IPS-18a (cell line): ENCODE measurements at regions not wholly inside any gene's neighbourhood (a gene's known extent, or its start where the extent isn't known, plus 50 kb on each side); places are given as distances from the start of the nearest gene placed in this dataset.

Source experiments
- H3K27ac ChIP-seq: one replicate; pipeline ENCODE4 v1.5.1; 2013; ENCODE audit warnings: low read length
- H3K27me3 ChIP-seq: one replicate; pipeline ENCODE4 v1.6.1; 2013; ENCODE audit warnings: mild to moderate bottlenecking, low read length; ENCODE audit not compliant: control insufficient read depth, insufficient read depth
- H3K36me3 ChIP-seq: one replicate; pipeline ENCODE4 v1.6.1; 2013; ENCODE audit warnings: low read depth, low read length; ENCODE audit not compliant: control insufficient read depth
- H3K4me1 ChIP-seq: one replicate; pipeline ENCODE4 v1.6.1; 2013; ENCODE audit warnings: low read depth, low read length; ENCODE audit not compliant: control insufficient read depth
- H3K4me3 ChIP-seq: one replicate; pipeline ENCODE4 v1.5.1; 2013; ENCODE audit warnings: low read length
- H3K9ac ChIP-seq: one replicate; pipeline ENCODE4 v1.6.1; 2013; ENCODE audit warnings: mild to moderate bottlenecking, low read length, moderate library complexity
- H3K9me3 ChIP-seq: one replicate; pipeline ENCODE4 v1.6.1; 2013; ENCODE audit warnings: low read depth, low read length; ENCODE audit not compliant: control insufficient read depth

GRCh38 chr3:83216919-83217594, 1455.6 kb upstream of the GBE1 start:
- H3K9ac ChIP-seq: no peak overlapping the region
- no peak overlapping the region for H3K4me3 ChIP-seq
- H3K36me3 ChIP-seq: no peaks in the 10 kb centered on the region
- no peaks in the 10 kb centered on the region for H3K4me1 ChIP-seq
- no peak overlapping the region for H3K27ac ChIP-seq
- no peaks in the 10 kb centered on the region for H3K27me3 ChIP-seq
- no peaks in the 10 kb centered on the region for H3K9me3 ChIP-seq

- Histone ChIP-seq H3K9ac (no peak overlapping the region), H3K36me3 (no peaks in the 10 kb centered on the region), H3K9me3 (no peaks in the 10 kb centered on the region), H3K27ac (no peak overlapping the region), H3K4me3 (no peak overlapping the region), H3K27me3 (no peaks in the 10 kb centered on the region), H3K4me1 (no peaks in the 10 kb centered on the region)
Measured at GRCh38 chr3:83195243-83195642, 1433.8 kb upstream of the GBE1 start.

- H3K27me3 ChIP-seq: no peaks in the 10 kb centered on the region
- no peaks in the 10 kb centered on the region for H3K36me3 ChIP-seq
- H3K4me1 ChIP-seq: no peaks in the 10 kb centered on the region
- no peak overlapping the region for H3K27ac ChIP-seq
- no peak overlapping the region for H3K4me3 ChIP-seq
- no peaks in the 10 kb centered on the region for H3K9me3 ChIP-seq
- no peak overlapping the region for H3K9ac ChIP-seq
Measured at GRCh38 chr3:83193526-83193925, 1432.1 kb upstream of the GBE1 start.

- no peak overlapping the region for H3K9ac ChIP-seq
- no peaks in the 10 kb centered on the region for H3K4me1 ChIP-seq
- H3K9me3 ChIP-seq: no peaks in the 10 kb centered on the region
- no peaks in the 10 kb centered on the region for H3K27me3 ChIP-seq
- no peak overlapping the region for H3K27ac ChIP-seq
- H3K36me3 ChIP-seq: no peaks in the 10 kb centered on the region
- H3K4me3 ChIP-seq: no peak overlapping the region
Measured at GRCh38 chr3:83189634-83190033, 1428.2 kb upstream of the GBE1 start.

GRCh38 chr3:83169473-83169872, 1408.0 kb upstream of the GBE1 start:
- H3K9ac ChIP-seq: no peak overlapping the region
- no peak overlapping the region for H3K27ac ChIP-seq
- no peaks in the 10 kb centered on the region for H3K4me1 ChIP-seq
- H3K4me3 ChIP-seq: no peak overlapping the region
- no peaks in the 10 kb centered on the region for H3K27me3 ChIP-seq
- no peaks in the 10 kb centered on the region for H3K9me3 ChIP-seq
- H3K36me3 ChIP-seq: no peaks in the 10 kb centered on the region

- no peak overlapping the region for H3K4me3 ChIP-seq
- H3K36me3 ChIP-seq: no peaks in the 10 kb centered on the region
- no peak overlapping the region for H3K27ac ChIP-seq
- H3K4me1 ChIP-seq: no peaks in the 10 kb centered on the region
- no peaks in the 10 kb centered on the region for H3K9me3 ChIP-seq
- no peak overlapping the region for H3K9ac ChIP-seq
- no peaks in the 10 kb centered on the region for H3K27me3 ChIP-seq
Measured at GRCh38 chr3:83150896-83151295, 1389.5 kb upstream of the GBE1 start.

GRCh38 chr3:83140983-83141382, 1379.5 kb upstream of the GBE1 start:
- H3K36me3 ChIP-seq: no peaks in the 10 kb centered on the region

GRCh38 chr3:83131236-83131635, 1369.8 kb upstream of the GBE1 start:
- Histone ChIP-seq H3K27ac (no peak overlapping the region), H3K9ac (no peak overlapping the region), H3K4me3 (no peak overlapping the region), H3K4me1 (no peaks in the 10 kb centered on the region), H3K9me3 (no peaks in the 10 kb centered on the region), H3K36me3 (no peaks in the 10 kb centered on the region), H3K27me3 (no peaks in the 10 kb centered on the region)

More at GRCh38 chr3:83140983-83141382, 1379.5 kb upstream of the GBE1 start:
- no peaks in the 10 kb centered on the region for H3K27me3 ChIP-seq
- no peaks in the 10 kb centered on the region for H3K9me3 ChIP-seq
- no peak overlapping the region for H3K4me3 ChIP-seq
- H3K27ac ChIP-seq: no peak overlapping the region
- H3K9ac ChIP-seq: no peak overlapping the region
- no peaks in the 10 kb centered on the region for H3K4me1 ChIP-seq

GRCh38 chr3:83122774-83123350, 1361.4 kb upstream of the GBE1 start:
- Histone ChIP-seq H3K9me3 (no peaks in the 10 kb centered on the region), H3K9ac (no peak overlapping the region), H3K27me3 (no peaks in the 10 kb centered on the region)

GRCh38 chr3:83093222-83093572, 1331.8 kb upstream of the GBE1 start:
- Histone ChIP-seq H3K4me3 (no peak overlapping the region), H3K4me1 (no peaks in the 10 kb centered on the region), H3K9me3 (no peaks in the 10 kb centered on the region), H3K36me3 (no peaks in the 10 kb centered on the region), H3K27me3 (no peaks in the 10 kb centered on the region), H3K27ac (no peak overlapping the region), H3K9ac (no peak overlapping the region)

More at GRCh38 chr3:83122774-83123350, 1361.4 kb upstream of the GBE1 start:
- H3K27ac ChIP-seq: no peak overlapping the region
- no peaks in the 10 kb centered on the region for H3K36me3 ChIP-seq
- no peaks in the 10 kb centered on the region for H3K4me1 ChIP-seq
- no peak overlapping the region for H3K4me3 ChIP-seq

- Histone ChIP-seq H3K9me3 (no peaks in the 10 kb centered on the region), H3K9ac (no peak overlapping the region), H3K4me3 (no peak overlapping the region), H3K27ac (no peak overlapping the region), H3K36me3 (no peaks in the 10 kb centered on the region), H3K4me1 (no peaks in the 10 kb centered on the region), H3K27me3 (no peaks in the 10 kb centered on the region)
Measured at GRCh38 chr3:83092521-83093221, 1331.2 kb upstream of the GBE1 start.

GRCh38 chr3:83076041-83076440, 1314.6 kb upstream of the GBE1 start:
- no peaks in the 10 kb centered on the region for H3K27me3 ChIP-seq
- H3K9ac ChIP-seq: no peak overlapping the region
- H3K27ac ChIP-seq: no peak overlapping the region

More at GRCh38 chr3:83076041-83076440, 1314.6 kb upstream of the GBE1 start:
- Histone ChIP-seq H3K4me3 (no peak overlapping the region), H3K9me3 (no peaks in the 10 kb centered on the region), H3K36me3 (no peaks in the 10 kb centered on the region), H3K4me1 (no peaks in the 10 kb centered on the region)
